T-helper 1 cell (primary cell): ENCODE measurements at regions not wholly inside any gene's neighbourhood (a gene's known extent, or its start where the extent isn't known, plus 50 kb on each side); places are given as distances from the start of the nearest gene placed in this dataset.

Experiments used
- DNase-seq, 5 donors: peaks; one replicate each; pipeline ENCODE4 v3.0.0-alpha.2; 2012 to 2020

DNA sequence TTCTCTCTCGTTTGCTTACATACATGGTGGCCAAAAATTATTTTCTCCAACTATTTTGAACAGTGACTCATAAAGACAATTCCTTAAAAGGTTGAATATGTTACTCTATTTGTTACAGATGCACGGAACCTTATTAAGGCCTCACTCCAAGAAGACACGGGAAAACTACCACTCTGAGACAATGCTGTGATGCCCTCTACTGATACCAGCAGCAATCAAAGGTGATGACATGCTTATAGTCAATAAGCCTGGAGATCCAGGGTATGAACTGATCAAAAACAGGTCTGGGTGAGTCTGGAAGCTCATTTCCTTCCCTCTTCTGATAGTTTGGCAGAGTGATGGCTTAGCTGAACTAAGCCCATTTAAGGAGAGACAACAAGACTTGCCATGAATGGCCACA is 563.0 kb downstream of the LRRIQ3 start:
- DNase-seq = no peak

DNA sequence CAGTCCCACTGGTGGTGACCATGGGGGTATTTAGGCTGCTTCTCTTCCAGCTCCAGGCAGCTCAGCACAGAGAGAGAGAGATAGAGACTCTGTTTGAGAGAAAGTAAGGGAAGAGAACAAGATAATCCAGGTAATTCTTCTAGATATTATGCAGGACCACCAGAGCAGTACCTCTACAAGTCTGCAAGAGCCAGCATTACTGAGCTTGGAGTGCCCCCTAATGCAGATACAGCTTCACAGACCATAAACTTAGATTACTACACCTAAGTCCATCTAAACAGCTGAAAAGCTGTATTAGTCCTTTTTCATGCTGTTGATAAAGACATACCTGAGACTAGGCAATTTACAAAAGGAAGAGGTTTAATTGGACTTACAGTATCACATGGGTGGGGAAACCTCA is 570.3 kb downstream of the LRRIQ3 start:
- DNase-seq = no peak

DNA sequence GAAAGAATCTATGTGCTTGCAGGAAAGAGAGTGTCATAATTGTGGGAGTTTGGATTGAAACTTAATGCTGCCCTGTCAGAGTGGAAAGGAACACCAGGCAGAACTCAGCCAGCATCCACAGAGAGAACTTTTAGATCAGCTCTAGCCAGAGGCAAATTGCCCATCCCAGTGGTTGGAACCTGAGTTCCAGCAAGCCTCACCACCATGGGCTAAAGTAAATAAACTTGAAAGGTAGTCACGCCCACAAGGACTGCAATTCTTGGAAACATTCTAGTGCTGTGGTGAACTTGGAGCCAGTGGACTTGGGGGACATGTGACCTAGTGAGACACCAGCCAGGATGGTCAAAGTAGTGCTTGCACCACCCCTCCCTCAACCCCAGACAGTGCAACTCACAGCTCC is 571.6 kb downstream of the LRRIQ3 start:
- no peak for DNase-seq

DNA sequence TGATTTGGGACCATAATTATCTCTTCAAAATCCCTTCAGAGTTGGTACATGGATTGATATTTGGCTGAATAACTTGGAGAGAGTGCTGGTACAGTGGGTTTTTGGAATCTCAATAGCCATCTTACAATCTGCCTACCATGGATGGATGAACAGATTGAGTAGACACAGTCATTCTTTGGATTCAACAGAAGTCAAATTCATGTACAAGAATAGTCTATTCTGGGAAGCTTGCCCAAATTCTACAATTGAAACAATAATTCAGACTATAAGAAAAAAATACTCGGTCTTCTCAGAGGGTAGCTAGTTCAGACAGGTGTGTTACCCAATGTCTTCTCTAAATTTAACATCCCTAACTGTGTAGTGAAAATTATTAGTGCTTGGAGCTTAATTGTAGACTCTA is 574.0 kb downstream of the LRRIQ3 start:
- no peak for DNase-seq

DNA sequence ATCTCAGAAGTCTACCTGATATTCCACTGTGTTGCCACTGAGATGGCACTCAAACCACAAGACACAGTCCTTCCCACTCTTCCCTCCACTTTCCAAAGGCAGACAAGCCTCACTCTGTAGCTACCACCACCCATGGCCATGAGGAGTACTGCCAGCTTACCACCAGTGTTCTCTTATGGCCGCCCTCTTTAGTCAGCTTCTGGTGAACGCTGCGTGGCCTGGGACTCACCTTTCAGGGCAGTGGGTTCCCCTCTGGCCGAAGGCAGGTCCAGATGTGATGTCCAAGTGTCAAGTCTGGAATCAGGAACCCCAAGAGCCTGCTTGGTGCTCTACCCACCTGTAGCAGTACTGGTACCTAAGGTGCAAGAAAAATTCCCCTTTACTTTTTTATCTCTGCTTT is 580.8 kb downstream of the LRRIQ3 start:
- DNase-seq = no peak

DNA sequence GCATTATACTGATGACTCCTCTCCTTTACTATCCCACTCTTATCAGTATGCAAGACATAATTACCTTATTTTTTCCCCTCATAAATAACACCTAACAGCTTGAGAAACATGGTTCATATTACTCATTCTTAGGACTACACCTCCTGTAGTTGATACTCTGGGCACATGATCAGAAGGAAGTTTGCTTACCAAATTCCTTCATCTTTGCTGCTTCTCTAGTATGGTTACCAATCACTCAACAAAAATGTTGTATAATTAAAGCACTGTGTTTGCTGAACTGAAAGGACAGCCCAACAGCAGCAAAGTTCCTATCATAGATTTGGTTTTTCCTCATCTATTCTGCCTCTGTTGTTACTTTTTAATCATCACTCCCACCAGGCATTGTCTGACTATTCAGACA is 586.3 kb downstream of the LRRIQ3 start:
- DNase-seq = no peak

DNA sequence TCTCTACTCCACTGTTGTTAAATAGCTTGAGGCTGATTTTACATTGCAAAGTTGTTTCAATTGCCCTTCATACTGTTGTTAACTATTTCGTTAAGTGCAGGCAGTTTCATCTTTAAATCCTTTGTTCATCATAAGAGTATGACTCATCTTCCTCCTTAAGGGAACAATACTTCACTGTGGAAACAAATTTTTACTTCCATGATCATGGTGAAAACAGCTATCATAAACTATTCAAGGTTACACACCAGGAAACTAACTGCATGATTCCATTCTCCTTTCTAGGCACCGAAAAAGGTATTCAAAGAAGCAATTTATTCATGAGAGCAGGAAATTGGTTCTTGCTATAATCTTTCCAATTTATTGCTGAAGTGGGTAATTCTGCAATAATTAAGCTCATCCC is 593.2 kb downstream of the LRRIQ3 start:
- DNase-seq = no peak

DNA sequence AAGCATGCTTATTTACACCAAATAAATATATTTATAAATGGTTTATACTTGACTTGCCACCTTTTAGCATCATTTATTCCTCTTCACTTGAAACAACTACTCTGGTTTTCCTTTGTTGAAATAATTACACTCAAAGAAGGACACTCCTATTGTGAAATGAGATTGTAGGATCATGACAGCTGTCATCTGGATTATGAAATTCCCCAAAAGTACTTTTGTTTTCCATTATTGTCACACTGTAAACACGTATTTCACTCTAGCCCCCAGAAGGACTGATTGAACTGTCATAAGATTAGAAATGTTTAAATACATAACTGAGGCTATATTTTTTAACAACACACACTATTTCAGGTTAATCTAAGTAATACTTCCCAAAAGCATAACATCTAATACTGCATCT is 593.8 kb downstream of the LRRIQ3 start:
- no peak for DNase-seq

DNA sequence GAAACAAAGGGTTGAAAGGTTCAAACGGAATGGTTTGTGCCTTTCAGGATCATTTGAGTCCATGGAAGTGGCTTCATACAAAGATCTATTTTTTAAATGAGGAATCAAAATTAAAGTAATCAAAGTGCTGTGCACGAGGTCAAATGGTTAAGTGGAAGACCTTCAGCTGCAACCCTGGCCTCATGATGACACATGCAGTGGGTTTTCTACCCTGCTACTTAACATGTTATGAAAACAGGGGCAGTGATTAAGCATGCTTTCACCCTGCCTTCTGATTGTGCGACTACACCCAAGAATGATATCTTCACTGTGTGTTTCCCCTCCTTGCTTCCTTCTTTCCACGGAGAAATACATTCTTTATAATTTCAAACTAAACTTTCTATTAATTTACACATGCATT is 604.2 kb downstream of the LRRIQ3 start:
- DNase-seq = no peak

DNA sequence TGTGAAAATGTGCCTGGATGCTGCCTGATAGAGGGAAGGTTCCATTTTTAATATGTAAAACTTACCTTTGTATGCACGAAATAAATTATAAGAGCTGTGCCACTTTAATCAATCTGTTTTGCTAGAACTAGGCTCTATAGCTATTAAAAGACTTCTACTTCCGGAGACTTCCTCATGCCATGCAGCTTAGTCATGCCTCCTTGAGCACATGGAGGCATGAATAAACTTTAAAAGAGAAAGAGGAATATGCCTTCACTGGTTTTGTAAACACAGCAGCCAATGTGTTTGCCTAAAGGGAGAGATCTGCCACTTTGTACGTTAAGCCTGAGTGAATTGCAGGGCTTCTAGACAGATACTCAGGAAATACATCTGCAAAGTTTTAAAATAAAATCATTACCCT is 604.6 kb downstream of the LRRIQ3 start:
- no peak for DNase-seq

DNA sequence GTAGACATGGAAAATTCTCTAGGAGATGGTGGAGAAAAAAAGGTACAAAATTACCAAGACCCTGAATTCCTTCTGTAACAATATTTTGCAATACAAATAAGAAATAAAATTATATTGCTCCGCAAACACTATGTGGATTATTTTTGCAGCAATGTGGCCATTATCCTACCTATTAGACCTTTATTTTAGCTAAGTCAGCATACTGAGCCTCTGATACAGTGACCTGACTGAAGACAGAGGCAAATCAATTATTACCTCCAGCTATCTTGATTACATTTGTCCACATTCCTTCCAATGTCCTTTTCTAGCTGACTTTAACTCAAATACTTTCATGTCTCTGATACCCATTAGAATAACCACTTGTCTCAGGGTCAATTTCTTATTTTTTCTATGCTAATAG is 610.9 kb downstream of the LRRIQ3 start:
- DNase-seq = no peak

DNA sequence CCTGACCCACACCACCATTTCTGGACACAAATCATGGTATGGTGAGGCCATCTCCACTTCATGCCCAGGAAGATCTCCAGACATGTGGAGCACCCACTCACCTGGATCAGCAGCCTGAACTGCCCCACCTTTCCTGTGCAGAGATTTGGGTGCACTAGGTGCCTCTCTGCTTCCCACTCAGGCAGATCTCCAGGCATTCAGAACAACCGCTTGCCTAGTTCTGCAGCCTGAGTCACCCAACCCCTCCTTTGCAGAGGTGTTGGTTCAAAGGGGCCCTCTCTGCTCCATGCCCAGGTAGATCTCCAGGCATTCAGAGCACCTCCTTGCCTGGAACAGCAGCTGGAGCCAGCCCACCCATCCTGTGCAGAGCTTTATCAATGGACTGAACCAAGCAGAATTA is 620.8 kb downstream of the LRRIQ3 start:
- no peak for DNase-seq

DNA sequence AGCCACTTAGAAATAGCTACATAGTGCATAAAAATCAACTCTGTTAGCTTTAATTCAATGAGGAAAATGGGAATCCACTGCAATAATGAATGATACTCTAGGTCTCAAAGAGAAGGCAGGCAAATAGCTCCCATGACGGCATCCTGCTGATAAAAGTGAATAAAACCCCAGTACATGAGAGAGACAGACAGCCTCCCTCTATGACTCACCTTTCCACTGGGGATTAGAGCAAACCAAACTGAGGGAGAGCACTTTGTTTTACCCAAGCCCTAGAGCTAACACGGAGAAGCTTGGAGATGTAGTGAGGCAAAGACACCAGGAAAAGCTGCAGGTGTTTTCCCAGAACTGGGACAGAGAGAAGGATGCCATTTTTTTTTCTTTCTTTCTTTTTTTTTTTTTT is 621.9 kb downstream of the LRRIQ3 start:
- DNase-seq = no peak

DNA sequence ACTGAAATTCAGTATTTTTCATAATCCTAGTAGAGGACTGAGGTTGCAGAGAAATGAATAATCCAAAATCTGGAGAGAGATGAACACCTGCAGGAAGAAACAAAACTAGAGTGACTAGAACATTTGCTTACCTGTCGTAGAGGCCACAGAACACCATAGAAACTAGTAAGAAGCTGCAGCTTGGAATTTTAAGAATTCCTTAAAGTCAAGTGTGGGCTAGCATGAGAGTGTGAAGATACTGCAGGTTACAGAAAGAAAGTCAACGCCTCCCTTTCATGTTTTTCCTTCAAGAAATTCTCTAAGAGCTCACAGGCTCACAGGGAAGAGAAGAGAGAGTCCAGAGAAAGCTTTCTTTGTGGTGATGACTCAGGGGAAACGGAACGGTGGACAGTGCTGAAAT is 633.7 kb downstream of the LRRIQ3 start:
- DNase-seq = no peak

DNA sequence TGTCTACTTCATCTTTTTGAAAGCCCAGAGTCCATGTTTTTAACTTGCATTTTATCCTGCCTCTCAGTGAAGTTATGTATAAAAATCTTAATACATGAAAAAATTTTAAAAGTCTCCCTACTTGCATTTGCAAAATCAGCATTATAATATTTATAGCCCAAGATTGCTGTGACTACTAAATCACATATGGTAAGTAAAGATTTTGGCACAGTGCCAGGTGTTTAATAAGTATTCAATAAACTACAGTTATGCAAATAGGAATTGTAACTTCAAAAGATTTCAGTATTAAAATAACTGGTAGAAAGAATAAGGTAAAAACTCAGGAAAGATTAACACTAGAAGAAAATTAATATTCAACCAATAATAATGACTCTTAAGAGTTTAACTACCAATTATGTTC is 641.7 kb downstream of the LRRIQ3 start:
- no peak for DNase-seq

DNA sequence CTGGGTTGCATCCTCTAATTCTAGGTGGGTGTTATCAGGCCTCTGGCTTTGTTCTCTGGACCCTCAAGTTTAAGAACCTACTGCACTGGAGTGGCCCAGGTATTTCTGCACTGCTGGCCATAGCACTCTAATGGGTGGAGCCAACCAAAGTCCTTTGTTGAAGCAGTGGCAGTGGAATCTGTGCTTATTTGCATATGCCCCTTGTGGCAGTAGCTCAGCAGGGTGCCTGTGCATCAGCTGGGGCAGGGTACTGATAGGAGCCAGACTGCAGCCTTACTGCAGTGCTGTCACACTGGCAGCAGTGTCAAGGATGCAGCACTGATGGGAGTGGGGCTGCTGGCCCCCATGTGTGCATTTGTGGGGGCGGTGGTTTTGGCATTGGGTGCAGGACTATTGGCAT is 660.6 kb downstream of the LRRIQ3 start:
- no peak for DNase-seq

DNA sequence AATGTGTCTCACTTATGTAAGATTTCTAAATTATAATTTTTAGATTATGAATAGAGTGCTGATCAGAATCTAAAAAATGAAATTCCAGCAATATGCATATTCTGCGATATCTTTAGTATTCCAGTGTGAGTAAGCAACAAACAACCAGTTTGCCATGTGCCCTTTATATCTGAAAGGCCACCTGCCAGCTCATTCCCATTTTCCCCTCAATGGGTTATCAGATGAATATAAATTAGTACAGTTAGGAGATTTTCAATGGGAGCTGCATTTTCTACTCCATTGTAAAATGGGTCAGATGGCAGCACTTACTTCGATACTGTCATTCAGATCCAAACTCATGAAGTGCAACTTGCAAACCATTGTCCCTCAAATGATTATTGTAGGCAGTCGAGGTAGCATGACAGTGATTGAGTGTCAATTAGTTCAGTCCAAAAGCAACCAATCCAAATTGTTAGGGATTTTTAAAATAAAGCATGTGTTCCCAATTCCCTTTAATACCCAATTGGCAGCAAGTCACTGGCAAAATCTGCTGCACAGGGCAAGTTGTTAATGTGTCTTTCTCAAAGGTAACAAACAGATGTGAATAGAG is 680.3 kb downstream of the LRRIQ3 start:
- no peak for DNase-seq

DNA sequence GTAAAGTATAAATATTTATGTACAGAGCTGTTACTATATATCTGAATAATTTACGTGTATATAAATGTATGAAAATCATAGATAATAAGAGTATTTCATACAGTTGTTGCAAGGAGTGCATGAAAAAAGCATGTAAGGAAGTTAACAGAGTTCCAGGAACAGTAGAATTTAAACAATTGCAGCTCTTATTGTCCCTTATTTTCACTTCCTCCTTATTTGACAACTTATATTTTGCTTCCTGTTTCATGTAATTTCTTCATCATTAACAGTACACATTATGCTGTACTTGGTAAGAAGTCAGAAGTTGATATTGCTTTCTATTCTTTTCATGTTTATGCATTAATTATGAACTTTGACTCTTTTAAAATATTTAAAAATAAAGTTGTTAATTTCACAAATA is 681.5 kb downstream of the LRRIQ3 start:
- no peak for DNase-seq

DNA sequence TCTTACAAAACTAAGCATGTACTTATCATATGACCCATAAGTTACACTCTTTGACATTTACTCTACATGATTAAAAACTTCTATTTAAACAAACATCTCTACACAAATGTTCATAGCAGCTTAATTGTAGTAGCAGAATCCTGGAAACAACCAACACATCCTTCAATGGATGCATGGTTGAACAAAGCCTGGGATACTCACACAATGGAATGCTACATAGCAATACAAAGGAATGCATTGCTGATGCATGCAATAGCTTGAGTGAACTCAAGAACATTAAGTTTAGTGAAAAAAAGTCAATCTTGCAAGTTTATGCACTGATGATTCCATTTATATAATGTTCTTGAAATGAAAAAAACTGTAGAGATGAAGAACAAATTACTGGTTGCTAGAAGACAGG is 686.9 kb downstream of the LRRIQ3 start:
- DNase-seq = no peak

DNA sequence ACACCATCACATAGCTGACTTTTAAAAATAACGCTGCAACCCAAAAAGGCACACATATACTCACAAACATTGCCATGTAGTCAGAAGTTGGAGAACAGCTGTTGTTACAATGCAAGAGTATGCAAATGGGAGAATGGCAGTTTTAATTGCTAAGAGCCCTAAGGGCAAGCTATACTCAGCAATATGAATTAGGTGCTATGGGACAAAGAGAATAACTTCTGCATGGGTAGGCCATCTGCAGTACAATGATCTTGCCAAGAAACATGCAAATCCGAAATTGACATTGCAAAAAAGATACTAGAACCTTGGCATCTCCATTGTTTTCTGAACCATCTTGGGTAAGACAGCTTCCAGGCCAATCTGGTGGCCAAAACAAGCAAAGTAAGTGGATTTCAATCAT is 697.8 kb downstream of the LRRIQ3 start:
- no peak for DNase-seq

DNA sequence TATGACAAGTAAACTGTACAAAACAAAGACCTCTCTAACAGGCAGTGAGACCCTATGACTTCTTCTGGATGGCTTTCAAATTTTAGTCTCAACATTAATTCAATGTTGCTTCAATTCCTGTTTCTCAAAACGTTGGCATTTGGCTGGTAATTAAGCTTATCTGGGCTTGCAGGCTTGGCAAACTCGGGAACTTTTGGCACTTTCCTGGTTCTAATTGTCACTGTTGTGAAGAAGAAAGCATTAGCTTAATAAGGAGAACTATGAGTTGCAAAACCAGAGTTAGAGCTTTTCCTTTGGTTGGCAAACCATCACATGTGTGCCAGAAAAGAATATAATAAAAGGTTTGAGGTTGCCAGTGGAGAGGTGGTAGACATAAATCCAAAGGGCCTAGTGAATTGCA is 698.3 kb downstream of the LRRIQ3 start:
- no peak for DNase-seq

DNA sequence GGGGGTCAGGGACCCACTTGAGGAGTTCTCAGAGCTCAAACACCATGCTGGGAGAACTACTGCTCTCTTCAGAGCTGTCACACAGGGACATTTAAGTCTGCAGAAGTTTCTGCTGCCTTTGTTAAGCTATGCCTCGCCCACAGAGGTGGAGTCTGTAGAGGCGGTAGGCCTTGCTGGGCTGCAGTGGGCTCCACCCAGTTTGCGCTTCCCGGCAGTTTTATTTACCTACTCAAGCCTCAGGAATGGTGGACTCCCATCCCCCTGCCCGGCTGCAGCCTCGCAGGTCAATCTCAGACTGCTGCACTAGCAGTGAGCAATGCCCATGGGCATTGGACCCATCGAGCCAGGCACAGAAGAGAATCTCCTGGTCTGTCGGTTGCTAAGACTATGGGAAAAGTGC is 706.4 kb downstream of the LRRIQ3 start:
- DNase-seq = no peak

DNA sequence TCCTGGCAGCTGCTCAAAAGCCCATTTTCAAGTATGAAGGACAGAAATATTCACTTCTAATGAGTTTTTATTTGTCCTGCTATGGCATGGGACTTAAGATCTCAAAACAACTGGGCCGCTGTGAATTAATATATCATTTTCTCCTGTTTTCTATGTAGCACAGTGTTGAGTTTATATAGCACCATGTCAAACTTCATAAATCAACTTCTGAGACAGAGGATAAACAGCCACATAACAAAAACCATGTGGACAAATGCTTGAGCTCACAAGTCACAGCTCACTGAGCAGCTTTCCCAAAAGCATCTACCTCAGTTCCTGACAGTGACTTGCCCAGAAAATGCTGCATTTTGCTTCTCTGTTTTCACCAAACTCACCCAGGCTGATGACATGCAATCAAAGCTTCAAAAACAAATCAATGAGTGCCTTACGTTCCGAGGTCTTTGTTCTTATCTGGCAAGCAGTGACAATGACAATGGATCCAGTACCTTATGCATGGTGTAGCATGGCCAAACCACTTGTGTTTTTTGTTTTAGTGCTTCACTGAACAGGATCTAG is 722.6 kb downstream of the LRRIQ3 start:
- DNase-seq = no peak

DNA sequence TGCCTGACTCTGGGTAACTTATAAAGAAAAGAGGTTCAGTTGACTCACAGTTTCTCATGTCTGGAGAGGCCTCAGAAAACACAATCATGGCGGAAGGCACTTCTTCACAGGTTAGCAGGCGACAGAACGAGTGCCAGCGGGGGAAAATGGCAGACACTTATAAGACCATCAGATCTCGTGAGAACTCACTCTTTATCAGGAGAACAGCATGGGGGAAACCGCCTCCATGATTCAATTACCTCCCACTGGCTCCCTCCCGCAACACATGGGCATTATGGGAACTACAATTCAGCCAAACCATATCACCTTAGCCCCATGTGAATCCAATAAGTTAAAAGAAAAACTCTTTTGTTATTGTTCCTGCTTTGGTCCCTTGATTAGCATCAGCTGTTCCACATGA is 725.2 kb downstream of the LRRIQ3 start:
- no peak for DNase-seq

DNA sequence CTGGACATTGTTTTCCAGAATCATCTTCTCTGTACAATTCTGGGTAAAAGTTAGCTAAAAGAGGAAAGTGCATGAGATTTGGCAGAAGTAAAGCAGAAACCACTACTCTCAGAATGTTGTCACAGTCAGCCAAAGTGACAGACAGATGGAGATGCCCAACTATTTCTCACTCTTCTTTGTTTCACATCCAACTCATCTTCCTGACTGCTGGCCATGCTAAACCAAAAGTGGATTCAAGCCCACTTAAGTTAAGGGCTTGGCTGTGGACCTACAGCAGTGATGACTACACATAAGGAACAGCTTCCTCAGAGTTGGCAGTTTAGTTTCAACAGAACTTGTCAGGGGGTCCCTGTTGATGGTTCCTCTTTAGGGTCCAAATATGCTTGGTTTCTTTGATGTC is 730.2 kb downstream of the LRRIQ3 start:
- no peak for DNase-seq

DNA sequence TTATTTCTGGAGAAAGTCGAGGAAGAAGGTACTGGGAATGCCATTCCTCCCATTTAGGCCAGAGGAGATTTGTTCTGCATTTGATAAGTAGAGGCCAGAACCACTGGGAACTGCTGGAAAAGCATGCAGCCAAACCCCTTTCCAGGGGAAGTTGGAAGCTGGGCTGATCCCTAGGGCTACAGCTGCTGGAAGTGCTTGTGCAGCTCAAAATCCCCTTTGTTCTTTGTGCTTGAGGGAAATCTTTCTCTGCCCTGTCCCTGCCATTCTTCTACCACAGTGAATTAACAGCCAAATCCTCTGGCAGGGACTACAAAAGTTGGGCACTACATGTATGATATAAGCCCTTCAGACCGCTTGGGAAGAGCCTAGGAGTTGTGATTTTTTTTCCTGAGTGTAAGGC is 734.1 kb downstream of the LRRIQ3 start:
- no peak for DNase-seq
